ENCODE measurements at regions not wholly inside any gene's neighbourhood (a gene's known extent, or its start where the extent isn't known, plus 50 kb on each side); places are given as distances from the start of the nearest gene placed in this dataset.

- TF ChIP-seq CTCF (IDR thresholded peaks at IDR 0.05; ENCODE audit: low read length) (no peak), EZH2 (optimal IDR thresholded peaks at IDR 0.05; ENCODE audit: low read depth, low read length) (no peak), EZH2phosphoT487 (IDR thresholded peaks at IDR 0.05; ENCODE audit: low read length) (no peak)
Observed at GRCh38 chr9:107103621-107104020, 179.5 kb upstream of the RAD23B start.

All from MM.1S (cell line).